Hematopoietic multipotent progenitor cell treated with erythropoietin and hydrocortisone succinate and interleukin-3 and kit ligand, for 17 days (in vitro differentiated cells): ENCODE measurements at regions not wholly inside any gene's neighbourhood (a gene's known extent, or its start where the extent isn't known, plus 50 kb on each side); places are given as distances from the start of the nearest gene placed in this dataset.
"Not testable (repeated sequence)": the region's sequence is repeated elsewhere in the genome, so short reads cannot be mapped to it uniquely, and the experiment has no call there.

Experiments used
- DNase-seq: peaks from one replicate; pipeline ENCODE4 v3.0.0-alpha.2; 2015; ENCODE audit warnings: low spot score

GRCh38 chr5:102048940-102049339, 247.1 kb downstream of the SLCO4C1 start:
- DNase-seq = no peak

- DNase-seq = not testable (repeated sequence)
These were observed 249.0 kb downstream of the SLCO4C1 start for GRCh38 chr5:102047073-102047472.

DNA sequence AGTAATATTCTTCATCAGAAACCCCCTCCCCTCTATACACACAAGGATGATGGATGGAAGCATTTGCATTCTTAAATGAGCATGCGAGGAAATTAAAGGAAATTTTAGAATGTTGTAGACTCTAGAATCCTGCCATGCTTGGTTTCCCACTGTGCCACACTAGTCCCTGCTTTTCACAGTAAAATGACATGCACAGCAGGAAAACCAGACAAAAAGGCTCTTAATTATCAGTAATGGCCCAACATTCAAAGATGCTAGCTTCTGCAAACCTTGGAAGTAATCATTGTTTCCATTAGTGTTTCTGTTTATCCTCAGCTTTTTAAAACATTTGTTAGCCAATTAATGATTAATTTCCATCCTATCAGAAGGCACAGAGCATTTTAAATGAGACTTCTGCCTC, 255.8 kb downstream of the SLCO4C1 start:
- DNase-seq = no peak

DNA sequence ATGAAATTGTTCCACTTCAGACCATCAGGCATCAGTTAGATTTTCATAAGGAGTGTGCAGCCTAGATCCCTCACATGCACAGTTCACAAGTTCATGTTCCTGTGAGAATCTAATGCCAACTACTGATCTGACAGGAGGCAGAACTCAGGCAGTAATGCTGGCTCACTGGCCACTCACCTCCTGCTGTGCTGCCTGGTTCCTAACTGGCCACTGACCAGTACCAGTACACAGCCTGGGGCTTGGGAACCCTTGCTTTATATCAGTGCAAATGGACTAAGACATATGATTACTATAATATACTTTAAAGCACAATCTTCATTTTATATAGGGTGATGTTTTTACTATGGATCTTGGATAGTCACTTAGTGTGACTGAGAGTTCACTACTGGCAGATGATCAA, 259.2 kb downstream of the SLCO4C1 start:
- DNase-seq = no peak

DNA sequence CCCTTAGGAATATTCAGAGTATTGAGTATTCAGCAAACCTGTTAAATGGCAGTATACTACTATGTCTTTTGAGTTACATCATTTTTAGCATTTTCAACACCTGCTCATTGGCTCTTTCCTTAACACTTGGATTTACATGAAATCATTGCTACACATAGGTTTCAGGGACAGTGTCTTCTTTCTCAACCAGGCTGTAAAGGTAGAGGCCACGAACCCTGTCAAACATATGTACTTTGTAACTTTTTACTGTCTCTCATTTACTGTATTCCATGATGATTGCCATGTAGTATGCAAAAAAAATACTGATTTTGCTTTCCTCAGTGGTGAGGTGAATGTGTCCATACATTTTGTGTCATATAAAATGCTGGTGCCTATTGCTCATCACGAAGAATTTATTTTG, 264.4 kb downstream of the SLCO4C1 start:
- no peak for DNase-seq

GRCh38 chr5:102018690-102019089, 277.4 kb downstream of the SLCO4C1 start:
- no peak for DNase-seq

- DNase-seq = no peak
These were observed 277.8 kb downstream of the SLCO4C1 start for GRCh38 chr5:102018279-102018678.

DNA sequence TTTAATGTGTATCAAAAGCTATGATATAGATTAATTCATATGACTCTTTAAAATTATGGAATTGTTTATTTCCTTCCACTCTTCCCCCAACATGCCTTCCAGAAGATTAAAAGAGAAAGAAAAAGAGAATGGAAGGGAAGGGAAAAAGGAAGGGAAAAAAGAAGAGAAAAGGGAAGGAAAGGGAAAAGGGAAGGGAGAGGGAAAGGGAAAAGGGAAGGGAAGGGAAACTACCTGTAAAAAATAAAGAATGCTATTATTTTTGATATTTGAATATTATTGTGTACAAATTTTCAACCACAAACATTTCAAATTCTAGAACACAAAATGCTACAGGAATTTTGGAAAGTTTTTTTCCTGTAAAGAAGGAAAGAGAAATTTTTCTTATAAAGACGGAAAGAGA, 281.7 kb downstream of the SLCO4C1 start:
- DNase-seq = no peak

DNA sequence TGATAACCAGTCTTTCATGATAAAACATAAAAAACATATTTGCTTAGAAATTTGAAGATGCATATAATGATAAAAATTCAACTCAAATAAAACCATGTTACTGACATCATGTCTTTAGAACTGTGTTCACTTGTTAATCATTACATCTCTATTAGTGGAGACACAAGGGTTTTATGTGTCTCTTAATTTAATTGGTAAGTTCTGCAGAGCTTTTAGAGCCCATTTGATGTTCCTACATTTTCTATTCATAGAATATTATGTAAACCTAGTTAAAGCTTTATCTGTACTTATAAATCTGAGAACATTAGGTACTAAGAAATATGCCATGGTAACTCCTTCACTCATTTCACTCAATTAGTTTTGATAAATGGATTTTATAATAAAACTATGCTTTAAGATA, 285.4 kb downstream of the SLCO4C1 start:
- no peak for DNase-seq

GRCh38 chr5:101997235-101997634, 298.8 kb downstream of the SLCO4C1 start:
- DNase-seq = no peak

DNA sequence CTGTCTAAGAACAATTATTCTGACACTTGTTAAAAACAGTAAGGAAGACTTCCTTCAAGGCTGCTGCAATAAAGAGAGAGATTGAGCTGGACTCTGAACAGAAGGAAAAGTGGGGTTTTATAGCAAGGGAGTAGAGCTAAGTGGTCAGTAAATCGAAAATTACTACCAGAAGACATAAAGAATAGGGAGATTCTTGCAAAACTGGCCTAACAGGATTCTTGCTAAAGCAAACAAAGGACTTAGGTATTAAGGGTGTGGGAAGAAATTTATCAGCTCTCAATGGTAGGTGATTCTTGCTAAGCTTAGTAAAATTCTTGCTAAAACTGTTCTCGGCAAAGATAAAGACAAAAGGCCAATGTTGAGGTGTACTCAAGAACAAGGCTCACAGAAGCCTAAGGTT, 300.5 kb downstream of the SLCO4C1 start:
- DNase-seq = no peak

GRCh38 chr5:101991486-101991885, 304.6 kb downstream of the SLCO4C1 start:
- no peak for DNase-seq

GRCh38 chr5:101989659-101990058, 306.4 kb downstream of the SLCO4C1 start:
- no peak for DNase-seq

DNA sequence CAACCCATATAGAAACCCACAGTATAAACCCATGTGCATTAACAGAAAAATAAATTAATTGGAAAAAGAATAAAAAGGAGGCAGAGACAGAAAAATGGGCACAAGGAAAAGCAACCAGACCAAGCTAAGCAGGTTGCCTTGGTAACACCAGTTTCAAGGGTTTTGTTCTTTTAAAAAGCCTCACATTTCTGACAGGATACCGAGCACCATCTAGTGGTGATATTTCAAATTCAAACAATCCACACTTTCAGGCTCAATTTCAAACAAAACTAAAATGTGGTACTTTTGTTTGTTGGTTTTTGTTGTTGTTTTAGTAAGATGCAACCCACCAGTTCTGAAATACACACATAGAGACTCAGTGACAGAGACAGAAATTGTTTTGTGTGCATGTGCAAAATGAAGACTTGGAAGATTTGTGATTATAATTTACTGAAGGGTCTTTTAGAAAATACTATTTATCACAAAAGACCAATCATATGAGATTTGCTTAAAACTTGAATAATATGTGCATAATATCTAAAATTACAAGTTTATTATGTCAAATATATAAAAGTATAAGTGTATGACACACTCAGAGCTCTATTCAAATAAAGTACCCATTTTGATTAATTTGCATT, 318.2 kb downstream of the SLCO4C1 start:
- DNase-seq = no peak

- no peak for DNase-seq
These were observed 319.2 kb downstream of the SLCO4C1 start for GRCh38 chr5:101976933-101977332.

- DNase-seq = no peak
These were observed 326.3 kb downstream of the SLCO4C1 start for GRCh38 chr5:101969742-101970141.

DNA sequence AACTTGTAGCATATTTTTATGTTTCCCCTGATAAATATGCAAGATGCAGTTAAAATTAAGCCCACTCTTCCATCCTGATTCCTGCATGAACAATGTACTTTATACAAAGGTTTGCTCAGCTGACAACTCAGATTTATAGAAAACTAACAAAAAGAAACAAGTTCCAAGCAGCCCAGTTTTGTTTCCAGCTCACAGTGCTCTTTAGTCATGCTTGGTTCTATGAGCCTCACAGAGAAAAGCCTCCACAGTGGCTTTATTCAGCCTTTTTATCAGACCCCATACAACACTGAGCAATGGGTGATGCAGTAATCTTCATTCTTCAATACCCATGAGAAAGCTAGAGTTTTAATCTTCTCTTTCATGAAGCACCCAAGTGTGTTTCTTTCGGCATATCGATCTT, 329.6 kb downstream of the SLCO4C1 start:
- DNase-seq = no peak

DNA sequence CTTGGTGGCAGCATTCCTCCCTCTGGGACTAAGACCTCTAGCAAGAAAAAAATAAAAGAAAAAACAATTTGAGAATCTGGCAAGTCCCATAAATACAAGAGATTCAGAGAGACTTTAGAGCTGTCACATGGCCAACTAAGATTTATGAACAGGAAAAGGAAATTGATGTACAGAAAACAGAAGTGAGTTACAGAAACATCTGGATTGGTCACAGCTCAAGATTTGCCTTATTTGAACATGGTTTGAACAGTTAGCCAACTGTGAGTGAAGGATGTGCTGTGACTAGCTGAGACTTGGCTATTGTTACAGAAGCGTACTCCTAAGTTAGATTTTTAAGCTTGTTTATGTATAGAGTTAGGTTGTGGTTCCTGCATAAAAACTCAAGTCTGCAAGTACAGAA, 340.2 kb downstream of the SLCO4C1 start:
- DNase-seq = no peak

DNA sequence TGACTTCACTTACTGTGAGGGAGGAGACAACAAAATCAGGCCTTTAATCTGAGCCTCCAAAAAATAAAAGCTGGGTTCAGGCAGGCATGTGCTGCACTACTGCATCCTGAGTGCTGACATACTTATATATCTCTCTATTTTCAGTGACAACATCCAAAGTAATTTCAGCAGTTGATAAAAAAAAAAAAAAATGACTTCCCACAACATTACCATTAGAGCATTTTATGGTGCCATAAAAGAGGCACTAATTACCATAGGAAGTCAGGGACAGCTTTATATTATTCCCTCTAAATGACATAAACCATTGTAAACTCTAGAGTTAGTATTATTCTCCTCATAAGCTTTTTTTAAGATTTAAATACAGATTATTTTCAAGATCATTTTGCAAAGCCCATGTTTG, 346.1 kb downstream of the SLCO4C1 start:
- DNase-seq = no peak

- DNase-seq = no peak
These were observed 347.5 kb downstream of the SLCO4C1 start for GRCh38 chr5:101948615-101949014.

DNA sequence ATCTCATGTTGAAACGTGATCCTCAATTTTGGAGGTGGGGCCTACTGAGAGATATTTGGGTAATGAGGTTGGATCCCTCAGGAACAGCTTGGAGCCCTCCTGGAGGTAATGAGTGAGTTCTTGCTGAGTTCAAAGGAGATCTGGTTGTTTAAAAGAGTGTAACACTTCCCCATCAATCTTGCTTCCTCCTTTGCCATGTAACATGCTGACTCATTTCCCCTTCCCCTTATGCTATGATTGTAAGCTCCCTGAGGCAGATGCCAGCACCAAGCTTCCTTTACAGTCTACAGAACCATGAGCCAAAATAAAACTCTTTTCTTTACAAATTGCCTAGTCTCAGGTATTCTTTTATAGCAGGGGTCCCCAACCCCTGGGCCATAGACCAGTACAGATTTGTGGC, 352.3 kb downstream of the SLCO4C1 start:
- no peak for DNase-seq

DNA sequence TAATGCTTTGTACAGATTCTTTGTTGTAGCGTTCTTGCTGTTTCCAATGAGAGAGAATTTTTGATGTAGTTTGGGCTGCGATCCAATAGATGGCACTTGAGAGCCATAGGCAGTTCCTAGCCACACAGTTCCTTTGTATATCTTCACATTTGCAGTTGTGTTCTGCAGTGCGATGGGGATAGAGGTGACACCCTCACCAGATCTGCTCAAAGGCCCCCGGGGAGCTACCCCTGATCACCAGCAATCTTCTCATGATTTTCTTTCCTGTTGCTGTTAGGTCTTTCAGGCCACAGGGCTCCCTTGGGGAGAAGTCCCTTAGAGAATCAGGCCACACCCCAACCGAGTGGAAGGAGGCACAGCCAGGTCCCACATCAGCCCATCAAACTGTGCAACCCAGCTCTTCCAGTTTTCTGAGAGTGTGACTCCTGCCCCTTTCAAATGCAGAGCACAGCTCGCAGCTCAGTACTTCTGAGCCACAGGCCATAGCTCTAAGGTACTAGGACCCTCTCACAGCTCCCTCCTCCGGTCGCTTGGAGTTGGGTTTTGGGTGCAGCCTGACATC, 353.7 kb downstream of the SLCO4C1 start:
- no peak for DNase-seq

GRCh38 chr5:101937041-101937440, 359.0 kb downstream of the SLCO4C1 start:
- no peak for DNase-seq

DNA sequence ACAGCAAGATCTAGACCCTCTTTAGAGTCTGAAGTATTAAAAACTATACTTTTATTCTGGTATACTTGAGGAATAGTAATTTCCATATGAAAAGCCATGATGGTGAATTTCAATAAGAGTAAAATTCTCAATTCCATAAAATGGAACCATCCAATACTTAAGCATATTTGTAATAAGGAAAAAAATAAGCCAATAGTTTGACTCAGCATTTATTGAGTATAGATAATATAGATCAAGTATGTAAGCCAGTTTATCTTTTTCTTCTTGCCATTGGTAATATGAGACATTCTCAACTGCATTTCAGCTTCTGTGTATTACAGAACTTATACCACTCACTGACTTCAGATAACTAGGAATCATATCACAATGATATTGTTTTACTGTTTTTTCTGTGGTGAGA, 361.0 kb downstream of the SLCO4C1 start:
- no peak for DNase-seq
